ENCODE measurements at regions not wholly inside any gene's neighbourhood (a gene's known extent, or its start where the extent isn't known, plus 50 kb on each side); places are given as distances from the start of the nearest gene placed in this dataset.
A peak's percentile ranks its signal among the peaks of the same experiment; 100 is the strongest.

- ATAC-seq (replicated peaks in 1 of 2) (no peak), DNase-seq (no peak)
- Mint-ChIP-seq H3K27me3 (ENCODE audit: low read depth) (peaks cover 15% of the 10 kb centered on the region), H3K9me3 (no peaks in the 10 kb centered on the region), H3K4me1 (ENCODE audit: low read depth) (peaks cover 12% of the 10 kb centered on the region), H3K27ac (no peak overlapping the region), H3K4me3 (no peak overlapping the region), H3K36me3 (ENCODE audit: insufficient read depth in 2 of 2) (no peaks in the 10 kb centered on the region)
Observed at GRCh38 chr18:59085126-59085794, 54.4 kb upstream of the SEC11C start.

- Mint-ChIP-seq H3K4me1 (ENCODE audit: low read depth) (peaks cover 12% of the 10 kb centered on the region), H3K27ac (no peak overlapping the region), H3K27me3 (ENCODE audit: low read depth) (peaks cover 15% of the 10 kb centered on the region), H3K4me3 (no peak overlapping the region), H3K36me3 (ENCODE audit: insufficient read depth in 2 of 2) (no peaks in the 10 kb centered on the region), H3K9me3 (no peaks in the 10 kb centered on the region)
- DNase-seq (no peak), ATAC-seq (replicated peaks in 1 of 2) (no peak)
Observed at GRCh38 chr18:59085797-59086196, 53.9 kb upstream of the SEC11C start.

GRCh38 chr18:59086522-59086921 lies 53.2 kb upstream of the SEC11C start:
- H3K9me3 Mint-ChIP-seq: no peaks in the 10 kb centered on the region
- DNase-seq: no peak
- H3K4me1 Mint-ChIP-seq (ENCODE audit: low read depth): peaks cover 12% of the 10 kb centered on the region
- no peak overlapping the region for H3K4me3 Mint-ChIP-seq
- H3K27me3 Mint-ChIP-seq (ENCODE audit: low read depth): peaks cover 15% of the 10 kb centered on the region
- H3K27ac Mint-ChIP-seq: no peak overlapping the region
- H3K36me3 Mint-ChIP-seq (ENCODE audit: insufficient read depth in 2 of 2): no peaks in the 10 kb centered on the region
- no peak for ATAC-seq (replicated peaks in 1 of 2)

- Mint-ChIP-seq H3K4me3 (no peak overlapping the region), H3K4me1 (ENCODE audit: low read depth) (peaks cover 12% of the 10 kb centered on the region), H3K27ac (no peak overlapping the region), H3K27me3 (ENCODE audit: low read depth) (peaks cover 15% of the 10 kb centered on the region), H3K36me3 (ENCODE audit: insufficient read depth in 2 of 2) (no peaks in the 10 kb centered on the region), H3K9me3 (no peaks in the 10 kb centered on the region)
- DNase-seq: peak in 1 of 2 donors; percentile 18
- peak; percentile 61 to 79 for ATAC-seq (replicated peaks in 1 of 2)
Observed at GRCh38 chr18:59087391-59087790, 52.3 kb upstream of the SEC11C start.

All from activated T-cell treated with anti-CD3 and anti-CD28 coated beads, Interleukin-2, amount 50 U/mL, for 72 hours (primary cell).